HG03108 (cell line): ENCODE measurements at regions not wholly inside any gene's neighbourhood (a gene's known extent, or its start where the extent isn't known, plus 50 kb on each side); places are given as distances from the start of the nearest gene placed in this dataset.

ENCODE experiments used
- ATAC-seq: cut with Tn5 transposase; IDR thresholded peaks from one replicate; pipeline ENCODE4 v1.9.1; 2021; ENCODE audit warnings: moderate library complexity; ENCODE audit not compliant: unreplicated experiment

DNA sequence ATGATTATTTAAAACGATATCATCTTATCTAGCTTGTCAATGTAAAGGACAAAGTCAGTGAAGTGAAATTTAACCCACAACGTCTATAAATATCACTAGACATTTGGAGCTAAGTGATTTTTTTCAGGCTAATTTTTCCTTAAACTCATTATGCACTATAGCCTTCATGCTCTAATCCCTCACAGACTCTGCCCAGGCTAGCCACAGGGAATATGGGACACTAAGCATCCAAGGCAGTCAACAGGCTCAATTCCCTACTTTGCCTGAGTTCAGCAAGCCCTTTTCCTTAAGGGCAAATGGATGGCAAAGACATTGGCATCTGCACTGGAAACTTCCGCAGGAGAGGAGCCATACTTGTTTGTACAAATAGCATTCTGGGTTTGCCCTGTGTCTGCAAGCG is 577.0 kb downstream of the LMO4 start:
- ATAC-seq: no peak

DNA sequence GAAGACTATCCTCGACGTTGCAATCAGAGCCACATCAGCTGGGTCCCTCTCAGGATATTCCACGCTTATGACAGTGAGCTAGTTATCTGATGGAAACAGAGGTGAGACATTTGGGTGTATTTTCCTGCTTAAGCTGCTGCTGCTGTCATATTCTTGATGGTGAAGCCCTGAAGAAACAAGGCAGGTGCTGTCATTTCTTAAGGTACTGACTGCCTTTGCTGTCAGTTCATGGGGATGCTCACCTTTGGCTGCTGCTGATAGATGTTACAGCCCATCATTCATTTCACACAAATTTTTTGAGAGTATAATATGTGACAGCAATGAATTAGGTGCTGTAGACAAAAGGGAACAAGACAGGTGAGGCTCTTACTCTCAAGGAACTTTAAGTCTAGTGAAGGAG is 577.4 kb downstream of the LMO4 start:
- no peak for ATAC-seq

DNA sequence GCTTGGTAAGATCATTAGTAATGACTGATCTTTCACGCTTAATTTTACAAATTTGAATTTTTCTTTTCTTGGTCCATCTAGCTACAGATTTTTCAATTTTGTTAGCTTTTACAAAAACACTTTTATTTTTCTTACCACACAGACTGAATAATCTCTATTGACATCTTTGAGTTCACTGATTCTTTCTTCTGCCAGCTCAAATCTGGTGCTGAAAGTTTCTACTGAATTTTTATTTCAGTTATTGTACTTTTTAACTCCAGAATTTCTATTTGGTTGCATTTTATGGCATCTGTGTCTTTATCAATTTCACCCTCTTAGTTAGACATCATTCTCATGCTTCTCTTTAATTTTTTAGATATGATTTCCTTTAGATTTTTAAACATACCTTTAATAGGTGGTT is 584.7 kb downstream of the LMO4 start:
- ATAC-seq: no peak

DNA sequence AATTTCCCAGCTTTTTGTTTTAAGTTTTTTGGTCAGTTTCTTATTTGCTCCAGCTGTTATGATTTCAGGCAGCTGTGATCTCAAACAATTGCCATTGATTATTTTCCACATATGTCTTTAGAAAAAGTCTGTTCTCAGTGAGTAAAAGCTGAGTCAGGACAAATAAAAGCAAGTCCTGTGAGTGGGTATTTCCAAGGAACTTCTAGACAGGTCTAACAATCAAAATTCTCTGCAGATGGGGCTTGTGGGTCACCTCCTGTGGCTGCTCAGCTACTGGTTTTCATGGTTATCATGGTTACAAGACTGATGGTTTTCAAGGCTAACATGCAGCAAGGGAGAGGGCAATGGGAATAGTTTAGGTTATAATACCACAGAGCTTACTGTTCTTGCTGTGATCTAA is 585.7 kb downstream of the LMO4 start:
- ATAC-seq: no peak

DNA sequence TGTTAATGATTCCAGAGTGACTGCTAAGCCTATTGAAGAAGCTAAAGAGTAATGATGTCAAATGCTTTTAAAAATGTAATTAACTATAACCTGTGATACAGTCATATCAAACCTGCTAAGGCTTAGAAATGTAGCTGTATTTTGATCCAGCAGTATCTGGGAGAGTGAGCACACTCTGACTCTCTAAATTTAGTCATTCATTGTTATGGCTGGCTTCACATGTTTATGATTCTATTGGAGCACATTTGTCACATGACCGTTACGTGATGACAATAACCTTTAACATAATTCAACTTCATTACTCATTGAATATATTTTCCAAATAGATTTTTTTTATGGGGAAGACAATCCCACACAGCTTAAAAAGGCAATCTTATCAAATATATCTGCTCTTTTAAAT is 587.1 kb downstream of the LMO4 start:
- no peak for ATAC-seq

DNA sequence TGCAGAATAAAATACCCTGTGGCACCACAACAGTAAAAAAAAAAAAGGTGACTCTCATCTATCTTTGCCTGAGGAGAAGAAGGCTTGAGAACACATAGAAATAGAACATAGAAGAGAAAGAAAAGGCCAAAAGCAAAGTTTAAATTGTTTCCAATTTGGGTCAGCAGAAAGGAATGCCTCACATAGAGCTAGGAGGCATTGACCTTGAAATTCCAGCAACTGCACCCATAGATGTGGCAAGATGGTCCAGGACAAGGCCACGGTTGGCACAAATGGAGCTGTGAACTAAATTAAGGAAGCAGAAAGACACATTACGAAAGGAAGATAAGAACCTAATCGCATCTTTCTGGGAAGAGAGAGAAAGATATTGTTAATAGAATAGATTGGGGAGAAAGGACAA is 588.3 kb downstream of the LMO4 start:
- ATAC-seq: no peak

DNA sequence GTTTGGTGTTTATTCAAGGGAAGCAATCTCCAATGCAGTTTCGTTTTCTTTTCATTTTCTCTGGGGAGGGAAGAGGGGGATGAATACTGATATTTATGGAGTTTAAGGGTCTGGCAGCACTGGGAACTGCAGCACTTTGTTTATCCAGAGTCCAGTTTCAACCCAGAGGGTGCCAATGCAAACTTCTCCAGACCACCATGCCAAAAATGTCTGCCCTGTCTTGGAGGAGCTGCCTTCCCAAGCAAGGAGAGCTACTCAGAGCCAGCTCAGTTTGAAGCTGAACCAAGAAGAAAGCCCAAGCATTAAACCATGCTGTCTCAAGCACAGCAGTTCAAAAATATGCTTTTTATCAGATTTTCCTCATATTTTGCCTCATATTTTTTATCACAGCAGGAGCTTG is 589.7 kb downstream of the LMO4 start:
- no peak for ATAC-seq

DNA sequence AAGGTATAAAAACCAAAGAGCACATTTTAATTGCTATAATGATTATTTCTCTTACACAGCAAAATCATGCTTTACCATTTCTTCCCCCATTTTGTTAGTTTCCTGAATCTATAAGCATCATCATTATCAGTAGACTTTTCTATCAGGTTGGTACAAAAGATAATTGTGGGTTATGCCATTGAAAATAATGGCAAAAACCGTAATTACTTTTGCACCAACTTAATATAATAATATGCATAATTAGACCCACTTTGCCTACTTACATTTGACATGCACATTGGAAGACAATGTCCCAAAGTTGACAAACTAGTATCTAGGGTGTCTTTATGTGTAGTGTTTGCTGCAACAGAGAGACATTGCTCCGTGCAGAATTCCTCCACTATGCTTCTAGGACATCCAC is 594.2 kb downstream of the LMO4 start:
- ATAC-seq: no peak

DNA sequence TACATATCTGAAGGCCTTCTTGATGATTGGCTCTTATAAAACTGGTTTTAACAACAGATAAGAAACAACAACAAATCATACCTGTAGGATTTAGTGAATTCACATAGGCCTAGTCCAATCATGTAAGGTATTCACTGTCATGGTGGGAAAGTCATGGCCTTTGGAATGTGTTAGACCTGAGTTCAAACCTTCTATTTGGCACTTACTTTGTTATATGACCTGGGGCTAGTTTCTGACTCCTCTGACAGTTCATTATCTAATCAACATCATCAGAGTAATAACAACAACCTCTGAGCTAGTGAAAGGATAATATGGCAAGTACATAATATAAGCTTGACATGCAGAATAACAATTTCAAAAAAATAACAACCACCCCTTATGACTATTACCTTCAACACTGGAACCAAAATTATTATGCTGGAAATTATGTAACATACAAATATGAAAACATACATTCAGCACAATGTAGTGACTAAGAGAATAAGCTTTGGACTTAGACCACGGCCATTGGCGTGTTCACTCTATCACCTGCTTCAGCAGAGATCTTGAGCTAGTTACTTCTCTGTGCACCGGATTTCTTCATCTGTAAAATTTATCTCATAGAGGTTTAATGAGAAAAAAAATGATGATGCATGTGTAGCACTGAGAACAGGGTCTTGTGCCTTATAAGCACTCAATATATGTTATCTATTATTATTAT is 597.6 kb downstream of the LMO4 start:
- no peak for ATAC-seq

DNA sequence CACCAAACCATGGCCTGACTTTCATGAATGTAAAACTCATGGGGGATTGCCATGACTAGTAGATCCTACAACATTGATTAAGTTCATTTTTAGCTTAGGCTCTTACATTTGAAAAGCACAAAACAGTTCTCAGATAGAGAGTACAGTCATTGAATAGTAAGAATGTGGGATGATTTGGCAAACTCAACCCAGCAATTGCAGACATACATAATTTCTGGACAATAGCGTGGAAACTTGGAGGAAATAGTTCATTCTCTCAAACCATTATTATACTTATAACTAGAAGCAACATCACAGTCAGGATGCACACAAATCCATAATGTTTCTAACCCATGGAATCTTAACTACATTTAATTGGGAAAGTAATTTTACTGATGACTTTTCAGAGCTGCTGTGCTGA is 598.2 kb downstream of the LMO4 start:
- ATAC-seq: no peak

DNA sequence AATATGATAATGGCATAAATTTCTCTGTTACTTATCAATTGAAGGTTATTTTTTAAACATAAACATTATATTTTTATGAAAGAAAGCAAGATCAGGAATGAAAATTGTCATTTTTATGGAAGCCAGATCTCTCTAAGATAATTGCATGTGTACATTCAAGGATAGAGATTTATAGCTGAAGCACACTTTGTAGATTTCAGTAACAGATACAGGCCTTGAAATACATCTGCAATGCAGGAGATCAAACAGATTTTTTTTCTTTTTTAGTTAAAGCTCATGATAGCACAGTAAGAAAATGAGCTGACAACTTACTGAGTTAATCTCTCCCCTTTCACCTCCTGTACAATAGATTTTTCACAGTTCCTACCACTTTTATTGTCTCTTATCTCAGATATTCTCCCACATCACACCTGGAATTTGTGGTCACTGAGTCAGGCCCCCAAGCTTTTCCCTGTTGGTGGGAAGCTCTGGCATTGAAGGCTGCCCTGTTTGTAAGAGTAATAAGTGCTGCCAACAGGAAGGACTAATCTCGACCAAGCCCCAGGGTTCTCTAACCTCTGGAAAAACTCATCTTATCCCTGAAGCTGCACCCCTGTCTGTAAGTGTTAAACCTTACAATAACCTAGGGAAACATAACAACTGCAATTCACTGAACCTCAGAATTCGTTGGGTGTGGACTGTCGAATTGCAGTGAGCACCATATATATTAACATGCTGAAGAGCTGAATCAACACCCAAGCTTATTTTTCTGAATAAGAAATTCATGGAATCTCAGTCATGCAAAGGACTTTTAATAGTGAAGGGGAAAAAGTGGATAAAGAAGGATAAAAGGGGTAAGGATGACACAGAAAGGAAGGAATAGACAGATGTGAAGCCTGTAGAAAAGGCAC is 599.0 kb downstream of the LMO4 start:
- no peak for ATAC-seq

DNA sequence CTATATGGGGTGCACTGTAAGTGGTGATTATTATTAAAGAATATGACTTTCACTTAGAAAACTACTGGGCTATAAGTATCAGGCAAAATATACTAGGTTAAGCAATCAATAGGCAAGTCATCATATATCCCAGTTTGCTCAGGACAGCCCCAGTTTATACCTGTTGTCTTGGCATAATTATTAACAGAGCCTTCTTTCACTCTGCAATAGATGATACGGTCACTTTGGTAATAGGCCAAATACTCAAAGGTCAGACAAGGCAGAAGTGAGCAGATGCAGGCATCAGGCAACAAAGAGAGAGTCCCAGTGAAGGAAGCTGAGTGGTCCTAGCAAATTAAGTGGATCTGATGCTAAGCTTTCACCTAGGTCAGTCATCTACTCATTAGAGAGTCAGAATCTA is 599.9 kb downstream of the LMO4 start:
- ATAC-seq: no peak

DNA sequence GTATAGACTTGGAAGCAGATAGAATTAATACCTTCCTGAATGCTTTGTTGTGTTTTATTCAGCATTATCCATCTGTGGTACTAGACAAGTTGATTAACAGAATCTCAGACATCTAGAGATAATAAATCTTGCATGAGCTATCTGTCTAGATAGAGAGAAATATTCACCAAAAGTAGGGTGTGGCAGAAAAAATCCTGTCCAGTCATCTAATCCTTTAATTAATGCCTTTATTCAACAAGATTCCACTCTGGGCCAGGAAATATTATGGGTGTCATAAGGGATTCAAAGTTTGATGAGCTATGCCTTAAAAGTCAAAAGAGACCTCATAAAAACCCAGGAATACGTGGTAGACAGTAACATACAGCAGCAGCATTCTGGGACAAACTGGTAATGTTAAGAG is 601.2 kb downstream of the LMO4 start:
- no peak for ATAC-seq

DNA sequence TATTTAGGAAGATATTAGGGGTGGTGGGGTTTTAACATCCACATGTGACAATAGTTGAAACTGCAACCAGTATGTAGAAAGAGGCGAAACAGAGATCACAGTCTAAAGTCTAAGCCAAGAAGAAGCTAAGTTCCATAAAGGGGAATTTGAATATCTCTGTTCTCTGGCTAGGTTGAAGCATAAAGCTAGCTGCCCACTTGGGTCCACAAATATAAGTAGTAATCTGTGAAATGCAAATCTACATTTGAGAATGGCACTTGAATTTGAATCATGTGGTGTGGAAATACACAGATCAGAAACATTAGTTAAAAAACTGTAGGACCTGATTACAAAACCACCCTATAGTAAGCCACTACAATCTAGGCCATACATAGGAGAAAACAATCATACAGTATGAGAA is 602.1 kb downstream of the LMO4 start:
- no peak for ATAC-seq

DNA sequence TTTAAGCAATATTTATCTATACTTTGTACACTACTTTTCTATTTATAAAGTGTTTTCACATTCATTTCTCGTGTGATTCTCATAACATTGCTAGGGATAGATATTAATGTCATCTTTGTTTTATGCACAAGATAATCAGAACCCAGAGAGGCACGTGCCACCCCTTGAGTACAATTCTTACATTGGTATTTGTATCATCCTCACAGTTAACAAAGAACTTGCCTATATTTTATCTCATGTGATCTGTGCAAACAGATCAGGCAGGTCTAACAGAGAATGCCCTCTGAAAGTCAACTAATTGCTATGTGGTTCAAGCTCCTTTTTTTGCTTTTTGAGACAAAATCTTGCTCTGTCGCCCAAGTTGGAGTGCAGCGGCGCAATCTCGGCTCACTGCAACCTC is 604.5 kb downstream of the LMO4 start:
- ATAC-seq: no peak

DNA sequence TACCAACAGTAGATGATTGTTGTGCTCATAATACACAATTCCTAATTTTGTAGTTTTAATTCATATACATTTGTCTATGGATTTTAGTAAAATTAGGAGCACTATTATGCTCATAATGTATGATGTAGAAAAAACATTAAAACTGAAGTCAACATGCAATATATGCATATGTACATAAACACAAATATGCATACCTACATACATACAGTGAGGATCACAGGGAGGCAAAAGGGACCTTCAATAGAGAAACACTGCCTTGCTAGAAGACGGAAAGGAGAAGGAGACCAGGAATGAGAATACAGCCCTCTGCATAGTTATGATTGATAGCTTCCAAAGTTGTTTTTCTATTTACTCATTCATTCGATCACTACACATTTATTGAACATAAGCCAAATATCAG is 606.5 kb downstream of the LMO4 start:
- no peak for ATAC-seq

DNA sequence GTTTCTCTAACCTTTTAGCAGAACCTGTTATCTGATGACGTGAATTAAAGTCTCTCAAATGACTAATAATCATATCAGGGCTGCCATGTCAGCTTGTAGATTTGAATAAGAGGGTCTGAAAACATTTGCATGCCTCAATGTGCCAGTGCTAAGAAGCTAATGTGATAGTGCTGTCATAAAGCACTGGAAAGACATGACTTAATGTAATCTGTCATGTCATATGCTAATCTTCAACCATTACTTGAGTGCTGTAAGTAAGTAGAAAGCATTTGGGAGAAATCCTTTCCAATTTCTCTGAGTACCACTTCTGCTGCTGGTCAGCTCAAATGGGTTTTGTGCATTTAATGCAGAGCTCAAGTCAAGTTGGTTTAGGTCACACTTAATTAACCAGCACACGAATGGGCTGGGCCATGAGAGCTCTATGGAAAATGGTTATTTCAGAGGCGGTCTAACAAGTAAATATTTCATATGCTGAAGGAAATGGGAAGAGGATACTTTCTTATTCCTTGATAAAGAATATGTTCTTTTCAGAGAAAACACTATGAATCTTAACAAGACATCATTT is 609.2 kb downstream of the LMO4 start:
- no peak for ATAC-seq

DNA sequence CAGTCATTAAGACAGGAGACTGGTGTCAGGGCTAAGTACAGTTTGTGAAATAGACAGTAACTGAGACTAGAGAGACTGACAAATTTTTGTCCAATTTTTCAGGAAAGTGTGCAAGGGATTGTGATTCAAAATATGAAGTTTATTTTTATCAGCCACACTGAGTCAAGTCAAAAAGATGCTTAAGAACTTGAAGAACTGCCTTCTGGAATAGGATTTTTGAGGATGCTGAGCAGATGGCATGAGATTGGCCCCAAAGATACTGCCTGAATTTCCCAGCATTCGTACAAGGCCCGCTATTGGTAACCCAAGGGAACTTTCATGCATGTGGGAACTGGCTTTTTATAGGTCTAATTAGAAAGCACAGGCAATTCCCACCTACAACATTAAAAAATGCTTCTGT is 610.0 kb downstream of the LMO4 start:
- no peak for ATAC-seq

DNA sequence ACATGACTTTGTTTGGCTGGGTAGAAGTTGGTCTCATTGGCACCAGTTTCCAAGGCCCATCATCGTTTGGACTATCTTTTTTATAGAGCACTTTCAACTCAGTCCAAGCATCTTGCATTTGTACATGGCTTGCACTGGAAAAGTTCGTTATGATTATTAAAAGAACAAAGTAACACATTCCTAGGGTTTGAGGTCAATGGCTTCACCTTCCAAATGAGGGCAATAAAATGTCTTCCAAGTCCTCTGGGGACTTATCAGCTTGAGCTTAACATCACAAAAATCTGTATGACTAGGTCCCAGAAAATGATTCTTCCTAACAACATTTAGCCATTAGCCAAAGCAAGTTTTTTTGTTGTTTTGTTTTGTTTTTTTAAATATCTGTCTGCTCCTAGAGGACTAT is 610.8 kb downstream of the LMO4 start:
- ATAC-seq: no peak

DNA sequence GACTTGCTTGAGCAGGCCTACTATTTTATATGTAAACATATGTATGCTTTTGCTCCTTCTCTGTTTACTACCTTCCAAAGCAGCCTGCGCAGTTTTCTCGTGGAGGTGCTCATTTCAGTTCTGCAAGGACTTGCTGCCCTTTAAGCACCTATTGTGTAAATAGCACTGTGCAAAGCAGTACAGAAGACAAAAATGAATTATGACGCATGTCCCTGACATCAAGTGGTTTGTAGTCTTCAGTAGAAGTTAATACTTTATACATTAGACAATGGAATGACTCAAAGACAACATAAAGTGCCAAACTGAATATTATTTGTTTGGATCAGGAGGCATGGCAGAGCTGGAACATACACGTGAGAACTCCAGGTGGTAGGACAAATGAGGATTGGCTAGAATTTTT is 611.7 kb downstream of the LMO4 start:
- ATAC-seq: no peak

DNA sequence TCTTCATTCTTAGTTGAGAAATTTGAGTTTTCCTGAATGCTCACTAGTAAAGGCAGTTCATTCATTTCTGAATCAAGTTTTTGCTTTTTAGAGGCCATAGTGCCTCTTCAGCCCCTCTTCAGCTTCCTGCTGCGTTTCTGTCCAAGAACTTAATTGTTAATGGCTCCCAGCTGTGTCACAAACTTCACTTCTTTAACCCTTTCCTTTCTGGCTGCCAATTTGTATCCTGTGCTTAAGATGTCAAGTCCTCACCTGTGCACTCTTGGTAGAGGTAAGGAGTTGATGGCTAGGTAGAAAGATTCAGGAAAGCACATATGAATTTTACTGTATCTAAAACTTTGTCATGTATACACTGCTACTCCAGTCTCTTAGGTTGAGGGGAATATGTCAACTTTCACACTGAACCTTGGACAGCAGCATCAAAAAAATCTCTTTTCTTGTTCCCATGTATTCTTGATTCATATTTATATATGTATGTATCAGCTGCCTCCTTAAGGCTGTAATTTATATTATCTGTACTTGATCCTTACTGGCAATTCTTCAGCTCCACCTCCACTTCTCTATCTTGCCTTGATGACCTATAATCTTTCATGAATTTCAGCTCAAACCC is 612.8 kb downstream of the LMO4 start:
- ATAC-seq: no peak

DNA sequence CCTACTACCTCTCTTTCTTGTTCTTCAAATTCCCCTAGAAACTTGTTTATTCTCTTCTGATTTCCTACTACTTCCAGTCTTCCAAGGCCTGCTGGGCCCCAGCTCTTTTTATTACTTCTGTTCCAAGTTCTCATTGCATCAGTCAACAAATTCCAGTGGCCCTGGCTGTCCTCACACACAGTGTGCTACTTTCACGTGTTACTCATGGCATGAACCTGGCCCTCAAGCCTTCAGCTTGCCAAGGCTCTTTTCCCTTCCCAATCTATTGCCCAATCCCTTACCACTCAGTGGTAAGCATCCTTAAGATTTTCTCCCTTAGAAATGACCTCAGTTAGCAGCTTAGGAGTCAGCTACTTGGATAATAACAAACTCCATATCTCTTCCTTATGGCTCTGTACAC is 613.5 kb downstream of the LMO4 start:
- no peak for ATAC-seq
